ENCODE measurements at regions not wholly inside any gene's neighbourhood (a gene's known extent, or its start where the extent isn't known, plus 50 kb on each side); places are given as distances from the start of the nearest gene placed in this dataset.
"Not testable (repeated sequence)": the region's sequence is repeated elsewhere in the genome, so short reads cannot be mapped to it uniquely, and the experiment has no call there.

DNA sequence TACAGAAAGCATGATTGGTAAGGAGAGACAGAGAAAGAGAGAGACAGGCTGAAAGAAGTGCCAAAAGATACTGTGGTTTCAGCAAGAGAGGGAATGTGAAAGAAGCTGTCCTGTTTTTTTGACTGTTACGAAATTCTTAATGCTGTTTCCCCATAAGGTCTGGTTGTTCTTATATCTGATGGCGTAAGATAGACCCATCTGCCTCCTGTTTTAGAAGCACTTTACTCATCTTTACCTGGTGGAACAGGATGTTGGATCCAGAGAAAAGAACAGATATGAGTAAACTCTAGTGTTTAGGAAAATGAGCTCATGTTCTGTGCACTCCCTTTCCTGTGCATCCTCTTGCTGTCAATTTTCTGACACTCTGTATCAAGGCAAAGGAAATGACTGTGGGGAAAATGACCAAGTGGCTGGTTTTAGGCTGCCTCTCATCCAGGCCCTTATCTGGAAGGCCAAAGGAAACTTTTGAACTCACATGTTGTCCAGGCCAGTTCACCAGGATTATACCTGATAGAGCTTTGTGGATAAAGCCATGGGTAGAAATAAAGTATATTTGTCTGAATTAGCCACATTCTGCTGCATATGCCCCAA, 311.7 kb upstream of the HTR2C start:
- DNase-seq (ENCODE audit: low spot score) (no peak), ATAC-seq (no peak)
- Mint-ChIP-seq H3K4me3 (no peak overlapping the region), H3K36me3 (no peaks in the 10 kb centered on the region), H3K4me1 (ENCODE audit: low read depth in 2 of 2) (no peaks in the 10 kb centered on the region), H3K27me3 (peaks cover 0 to 3% of the 10 kb centered on the region in 2 donors), H3K9me3 (peaks cover 8% of the 10 kb centered on the region), H3K27ac (no peak overlapping the region)

DNA sequence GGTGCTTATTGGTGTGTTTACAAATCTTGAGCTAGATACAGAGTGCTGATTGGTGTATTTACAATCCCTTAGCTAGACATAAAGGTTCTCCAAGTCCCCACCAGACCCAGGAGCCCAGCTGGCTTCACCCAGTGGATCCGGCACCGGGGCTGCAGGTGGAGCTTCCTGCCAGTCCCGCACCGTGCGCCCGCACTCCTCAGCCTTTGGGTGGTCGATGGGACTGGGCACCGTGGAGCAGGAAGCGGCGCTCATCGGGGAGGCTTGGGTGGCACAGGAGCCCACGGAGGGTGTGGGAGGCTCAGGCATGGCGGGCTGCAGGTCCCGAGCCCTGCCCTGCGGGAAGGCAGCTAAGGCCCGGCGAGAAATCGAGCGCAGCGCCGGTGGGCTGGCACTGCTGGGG, 313.5 kb upstream of the HTR2C start:
- peaks cover 11% of the 10 kb centered on the region for H3K9me3 Mint-ChIP-seq
- ATAC-seq; H3K27ac Mint-ChIP-seq; DNase-seq (ENCODE audit: low spot score); H3K4me1 Mint-ChIP-seq (ENCODE audit: low read depth in 2 of 2); H3K4me3 Mint-ChIP-seq; H3K36me3 Mint-ChIP-seq; H3K27me3 Mint-ChIP-seq: not testable (repeated sequence)

DNA sequence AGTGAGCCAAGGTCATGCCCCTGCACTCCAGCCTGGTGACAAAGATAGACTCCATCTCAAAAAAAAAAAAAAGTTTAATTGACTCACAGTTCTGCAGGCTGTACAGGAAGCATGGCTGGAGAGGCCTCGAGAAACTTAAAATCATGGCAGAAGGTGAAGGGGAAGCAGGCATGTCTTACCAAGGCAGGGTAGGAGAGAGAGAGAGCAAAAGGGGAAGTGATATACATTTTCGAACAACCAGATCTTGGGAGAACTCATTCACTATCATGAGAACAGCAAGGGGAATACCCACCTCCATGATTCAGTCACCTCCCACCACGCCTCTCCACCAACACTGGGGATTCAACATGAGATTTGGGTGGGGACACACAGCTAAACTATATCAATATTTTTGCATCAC, 315.2 kb upstream of the HTR2C start:
- no peak overlapping the region for H3K27ac Mint-ChIP-seq

DNA sequence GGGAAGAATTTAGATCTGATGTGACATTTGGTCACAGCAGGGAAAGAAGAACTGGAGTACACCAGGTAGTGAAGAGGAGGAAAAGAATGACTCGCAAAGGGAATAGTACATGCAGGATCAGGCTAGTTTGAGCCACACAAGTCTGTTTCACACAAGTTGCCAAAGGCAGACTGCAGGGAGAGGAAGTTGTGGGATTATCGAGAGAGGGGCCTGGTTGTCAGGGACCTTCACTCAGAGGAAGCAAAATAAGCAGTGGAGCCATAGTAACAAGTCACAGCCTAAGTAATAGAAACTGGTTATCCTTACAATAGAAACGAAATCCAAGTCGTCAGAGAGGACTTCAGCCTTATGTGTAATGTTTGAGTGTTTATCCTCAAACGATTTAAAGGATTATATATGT, 316.7 kb upstream of the HTR2C start:
- DNase-seq (ENCODE audit: low spot score) = no peak
- Mint-ChIP-seq H3K9me3 (peaks cover 11% of the 10 kb centered on the region), H3K27ac (no peak overlapping the region), H3K4me1 (ENCODE audit: low read depth in 2 of 2) (no peaks in the 10 kb centered on the region), H3K36me3 (no peaks in the 10 kb centered on the region), H3K27me3 (peaks cover 0 to 3% of the 10 kb centered on the region in 2 donors), H3K4me3 (no peak overlapping the region)
- no peak for ATAC-seq

More for the DNA sequence above, 315.2 kb upstream of the HTR2C start:
- Mint-ChIP-seq H3K9me3 (peaks cover 11% of the 10 kb centered on the region), H3K4me3 (no peak overlapping the region), H3K27me3 (peaks cover 0 to 3% of the 10 kb centered on the region in 2 donors), H3K4me1 (ENCODE audit: low read depth in 2 of 2) (no peaks in the 10 kb centered on the region), H3K36me3 (no peaks in the 10 kb centered on the region)
- ATAC-seq = no peak
- DNase-seq (ENCODE audit: low spot score) = no peak

DNA sequence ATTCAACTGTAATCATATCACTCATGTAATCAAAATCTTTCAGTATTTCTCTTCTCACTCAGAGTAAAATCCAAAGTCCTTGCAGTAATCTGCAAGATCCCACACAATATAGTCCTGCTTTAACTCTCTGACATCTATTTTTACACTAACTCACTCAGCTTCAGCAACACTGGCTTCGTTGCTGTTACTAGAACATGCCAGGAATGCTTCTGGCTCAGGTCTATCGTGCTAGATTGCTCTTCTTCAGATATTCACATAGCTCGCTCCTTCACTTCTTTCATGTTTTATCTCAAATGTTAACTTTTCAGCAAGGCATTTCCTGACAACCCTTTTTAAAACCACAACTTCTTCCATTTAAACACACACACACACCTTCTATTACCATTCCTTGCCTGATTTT, 331.7 kb upstream of the HTR2C start:
- Mint-ChIP-seq H3K27ac (no peak overlapping the region), H3K27me3 (peaks cover 0 to 3% of the 10 kb centered on the region in 2 donors), H3K4me3 (no peak overlapping the region), H3K9me3 (no peaks in the 10 kb centered on the region), H3K36me3 (no peaks in the 10 kb centered on the region), H3K4me1 (ENCODE audit: low read depth in 2 of 2) (no peaks in the 10 kb centered on the region)
- no peak for DNase-seq (ENCODE audit: low spot score)
- no peak for ATAC-seq

DNA sequence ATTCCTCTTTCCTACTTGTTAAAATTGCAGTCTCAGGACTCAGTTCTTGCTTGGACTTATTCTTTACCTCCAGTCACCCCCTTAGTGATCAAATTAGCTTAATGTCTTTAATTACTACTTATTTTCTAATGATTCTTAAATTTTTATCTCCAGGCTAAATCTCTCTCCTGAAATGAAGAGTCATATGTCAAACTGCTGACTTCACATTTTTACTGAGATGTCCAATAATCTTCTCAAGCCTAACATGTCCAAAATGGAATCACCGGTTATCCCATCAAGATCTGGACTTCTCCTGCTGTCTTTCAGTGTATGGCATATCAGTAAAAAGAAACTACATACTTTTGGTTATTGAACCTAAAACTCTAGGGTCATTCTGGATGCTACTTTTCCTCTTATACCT, 332.3 kb upstream of the HTR2C start:
- Mint-ChIP-seq H3K9me3 (no peaks in the 10 kb centered on the region), H3K36me3 (no peaks in the 10 kb centered on the region), H3K4me1 (ENCODE audit: low read depth in 2 of 2) (no peaks in the 10 kb centered on the region), H3K27ac (no peak overlapping the region), H3K27me3 (peaks cover 0 to 3% of the 10 kb centered on the region in 2 donors), H3K4me3 (no peak overlapping the region)
- ATAC-seq (no peak), DNase-seq (ENCODE audit: low spot score) (no peak)

DNA sequence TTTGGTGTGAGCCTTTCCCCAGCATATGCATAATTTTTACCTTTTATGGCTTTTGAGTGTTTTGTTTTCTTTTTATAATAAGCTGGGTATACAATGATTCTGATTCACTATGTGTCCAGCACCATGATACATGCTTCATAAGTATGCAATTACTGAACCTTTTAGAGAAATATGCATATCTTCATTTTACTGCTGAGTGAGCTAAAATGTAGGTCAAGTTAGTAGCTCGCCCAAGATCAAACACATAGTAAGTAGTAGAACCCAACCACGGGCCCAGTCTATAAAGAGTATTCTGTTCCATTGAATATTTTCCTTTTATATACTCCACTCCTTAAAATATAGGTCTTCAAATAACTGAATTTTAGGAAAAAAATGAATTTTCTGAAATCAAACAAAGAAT, 362.4 kb upstream of the HTR2C start:
- DNase-seq (ENCODE audit: low spot score) (no peak), ATAC-seq (no peak)
- Mint-ChIP-seq H3K27ac (no peak overlapping the region), H3K36me3 (no peaks in the 10 kb centered on the region), H3K4me1 (ENCODE audit: low read depth in 2 of 2) (no peaks in the 10 kb centered on the region), H3K4me3 (no peak overlapping the region), H3K9me3 (peaks cover 4% of the 10 kb centered on the region), H3K27me3 (peaks cover 0 to 6% of the 10 kb centered on the region in 2 donors)

DNA sequence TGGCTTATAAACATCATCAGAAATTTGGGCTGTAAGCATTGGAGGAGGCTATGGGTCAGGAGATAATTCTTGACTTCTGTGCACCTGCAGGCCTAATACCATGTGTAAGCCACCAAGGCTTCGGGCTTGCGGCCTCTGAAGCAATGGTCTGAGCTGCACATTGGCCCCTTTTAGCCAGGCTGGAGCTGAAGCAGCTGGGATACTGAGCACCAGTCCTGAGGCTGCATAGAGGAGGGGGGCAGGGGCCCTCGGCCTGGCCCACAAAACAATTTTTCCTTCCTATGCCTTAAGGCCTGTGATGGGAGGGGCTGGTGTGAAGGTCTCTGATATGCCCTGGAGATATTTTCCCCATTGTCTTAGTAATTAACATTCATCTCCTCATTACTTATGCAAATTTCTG, 373.0 kb upstream of the HTR2C start:
- H3K4me3 Mint-ChIP-seq = no peak overlapping the region
- no peak for ATAC-seq
- H3K9me3 Mint-ChIP-seq = no peaks in the 10 kb centered on the region
- H3K4me1 Mint-ChIP-seq (ENCODE audit: low read depth in 2 of 2) = no peaks in the 10 kb centered on the region
- peaks cover 0 to 6% of the 10 kb centered on the region in 2 donors for H3K27me3 Mint-ChIP-seq
- DNase-seq (ENCODE audit: low spot score) = no peak
- H3K36me3 Mint-ChIP-seq = peaks cover 9% of the 10 kb centered on the region
- no peak overlapping the region for H3K27ac Mint-ChIP-seq

DNA sequence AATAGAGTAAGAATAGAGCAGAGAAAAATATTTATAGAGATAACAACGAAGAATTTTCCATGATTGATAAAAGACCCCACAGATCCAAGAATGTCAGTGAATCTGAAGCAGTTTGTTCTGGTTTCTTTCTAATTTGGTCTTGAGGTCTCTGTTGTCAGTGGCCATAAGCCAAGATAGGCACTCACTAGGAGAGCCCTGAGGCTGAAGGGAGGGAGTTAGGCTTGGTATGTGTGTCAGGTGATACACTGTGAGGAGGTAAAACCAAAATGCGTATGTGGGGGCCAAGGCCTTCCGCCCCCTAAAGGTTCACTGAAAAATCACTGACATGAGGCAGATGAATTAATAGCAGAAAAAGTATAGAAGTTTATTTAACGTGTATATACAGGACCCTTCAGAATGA, 382.3 kb upstream of the HTR2C start:
- DNase-seq (ENCODE audit: low spot score) (no peak), ATAC-seq (no peak)
- Mint-ChIP-seq H3K9me3 (peaks cover 8% of the 10 kb centered on the region), H3K27ac (no peak overlapping the region), H3K4me3 (no peak overlapping the region), H3K4me1 (ENCODE audit: low read depth in 2 of 2) (no peaks in the 10 kb centered on the region), H3K27me3 (peaks cover 0 to 5% of the 10 kb centered on the region in 2 donors), H3K36me3 (no peaks in the 10 kb centered on the region)

DNA sequence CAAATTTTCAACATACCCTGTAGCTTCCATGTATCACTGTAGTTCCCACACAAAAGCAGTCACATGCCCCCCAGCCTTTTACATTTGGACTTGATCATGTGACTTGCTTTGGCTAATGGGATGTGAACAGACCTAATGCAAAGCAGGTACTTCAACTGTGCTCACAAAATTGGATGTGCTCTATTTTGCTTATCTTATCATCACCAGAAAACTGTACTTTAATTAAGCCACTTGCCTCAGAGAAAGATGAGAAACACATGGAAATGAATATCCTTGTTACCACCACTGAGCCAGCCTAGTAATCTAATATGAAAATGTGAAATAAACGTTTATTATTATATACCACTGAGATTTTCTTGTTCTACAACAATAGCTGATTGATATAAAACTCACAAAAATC, 402.7 kb upstream of the HTR2C start:
- no peak for DNase-seq (ENCODE audit: low spot score)
- Mint-ChIP-seq H3K27me3 (peaks cover 0 to 7% of the 10 kb centered on the region in 2 donors), H3K36me3 (peaks cover 7% of the 10 kb centered on the region), H3K4me1 (ENCODE audit: low read depth in 2 of 2) (no peaks in the 10 kb centered on the region), H3K27ac (no peak overlapping the region), H3K9me3 (peaks cover 9% of the 10 kb centered on the region), H3K4me3 (no peak overlapping the region)
- ATAC-seq = no peak

DNA sequence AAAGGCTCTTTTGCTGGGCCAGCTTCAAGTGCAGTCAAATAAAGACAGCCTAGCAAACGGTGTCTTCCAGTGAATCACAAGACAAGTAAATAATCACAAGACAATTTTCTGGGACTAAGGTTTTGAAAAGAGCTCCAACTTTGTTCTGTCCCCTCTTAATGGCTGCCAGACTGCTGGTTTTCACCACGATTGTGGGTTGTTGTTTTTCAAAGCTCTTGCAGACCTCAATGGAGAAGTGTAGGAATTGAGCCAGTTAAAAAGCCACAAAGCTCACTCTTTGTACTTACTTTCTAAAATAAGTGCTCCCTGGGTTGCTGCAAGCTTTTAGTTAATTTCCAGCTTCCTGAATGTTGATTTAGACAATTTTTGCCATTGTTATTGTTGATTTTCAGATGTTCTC, 405.8 kb upstream of the HTR2C start:
- Mint-ChIP-seq H3K4me1 (ENCODE audit: low read depth in 2 of 2) (no peaks in the 10 kb centered on the region), H3K27me3 (peaks cover 0 to 11% of the 10 kb centered on the region in 2 donors), H3K27ac (no peak overlapping the region), H3K9me3 (peaks cover 8% of the 10 kb centered on the region), H3K4me3 (no peak overlapping the region), H3K36me3 (no peaks in the 10 kb centered on the region)
- DNase-seq (ENCODE audit: low spot score) = no peak
- ATAC-seq = no peak

DNA sequence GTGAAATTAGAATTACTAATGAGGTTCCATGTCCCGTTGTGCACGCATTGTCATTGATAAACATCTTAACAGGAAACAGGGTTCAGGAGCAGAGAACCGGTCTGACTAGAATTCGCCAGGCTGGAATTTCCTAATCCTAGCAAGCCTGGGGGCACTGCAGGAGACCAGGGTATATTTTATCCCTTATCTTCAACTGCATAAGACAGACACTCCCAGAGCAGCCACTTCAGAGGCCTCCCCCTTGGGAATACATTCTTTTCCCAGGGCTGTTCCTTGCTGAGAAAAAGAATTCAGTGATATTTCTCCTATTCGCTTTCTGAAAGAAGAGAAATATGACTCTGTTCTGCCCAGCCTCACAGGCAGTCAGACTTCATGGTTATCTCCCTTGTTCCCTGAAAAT, 416.6 kb upstream of the HTR2C start:
- H3K27ac Mint-ChIP-seq; ATAC-seq; H3K27me3 Mint-ChIP-seq; H3K9me3 Mint-ChIP-seq; H3K4me1 Mint-ChIP-seq (ENCODE audit: low read depth in 2 of 2); H3K4me3 Mint-ChIP-seq; H3K36me3 Mint-ChIP-seq; DNase-seq (ENCODE audit: low spot score): not testable (repeated sequence)

DNA sequence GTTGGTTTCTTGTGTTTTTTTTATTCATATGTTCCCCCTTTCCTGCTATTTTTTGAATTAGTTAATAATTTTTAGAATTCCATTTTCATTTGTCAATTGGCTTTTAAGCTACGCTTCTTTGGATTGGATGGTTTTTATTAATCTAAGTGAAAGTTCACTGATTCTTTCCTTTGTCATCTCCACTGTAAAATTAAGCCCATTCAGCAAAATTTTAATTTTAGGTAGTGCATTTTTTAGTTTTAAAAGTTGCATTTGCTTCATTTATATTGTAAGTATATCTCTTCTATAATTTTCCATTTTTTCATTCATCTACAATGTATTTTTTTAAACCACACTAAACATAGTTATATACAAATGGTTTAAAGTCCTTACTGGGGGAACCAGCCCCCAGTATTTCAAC, 417.3 kb upstream of the HTR2C start:
- peaks cover 0 to 2% of the 10 kb centered on the region in 2 donors for H3K27me3 Mint-ChIP-seq
- no peak overlapping the region for H3K27ac Mint-ChIP-seq
- H3K36me3 Mint-ChIP-seq = no peaks in the 10 kb centered on the region
- DNase-seq (ENCODE audit: low spot score) = no peak
- H3K4me1 Mint-ChIP-seq (ENCODE audit: low read depth in 2 of 2) = no peaks in the 10 kb centered on the region
- no peak overlapping the region for H3K4me3 Mint-ChIP-seq
- ATAC-seq = no peak
- peaks cover 2% of the 10 kb centered on the region for H3K9me3 Mint-ChIP-seq

DNA sequence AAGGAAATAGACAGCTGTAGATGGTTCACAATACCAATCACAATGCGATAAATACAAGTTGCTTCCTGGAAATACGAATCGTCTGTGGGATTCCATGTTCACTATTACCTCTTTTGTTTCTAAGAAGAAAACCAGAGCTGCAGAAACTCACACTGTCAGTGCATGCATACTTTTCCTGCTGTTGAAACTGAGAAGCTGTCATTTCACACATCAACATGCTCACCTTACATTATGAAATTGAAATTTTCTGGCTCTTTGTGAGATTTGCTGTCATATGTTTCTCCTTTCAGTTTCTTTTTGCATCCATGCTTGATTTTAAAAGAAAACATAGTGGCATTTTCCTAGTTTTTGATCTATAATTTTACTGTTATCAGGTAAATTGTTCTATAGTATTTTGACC, 418.3 kb upstream of the HTR2C start:
- H3K36me3 Mint-ChIP-seq = no peaks in the 10 kb centered on the region
- peaks cover 2% of the 10 kb centered on the region for H3K9me3 Mint-ChIP-seq
- DNase-seq (ENCODE audit: low spot score) (no peak), ATAC-seq (no peak)
- no peak overlapping the region for H3K4me3 Mint-ChIP-seq
- H3K27me3 Mint-ChIP-seq = peaks cover 0 to 2% of the 10 kb centered on the region in 2 donors
- no peaks in the 10 kb centered on the region for H3K4me1 Mint-ChIP-seq (ENCODE audit: low read depth in 2 of 2)
- H3K27ac Mint-ChIP-seq = no peak overlapping the region

DNA sequence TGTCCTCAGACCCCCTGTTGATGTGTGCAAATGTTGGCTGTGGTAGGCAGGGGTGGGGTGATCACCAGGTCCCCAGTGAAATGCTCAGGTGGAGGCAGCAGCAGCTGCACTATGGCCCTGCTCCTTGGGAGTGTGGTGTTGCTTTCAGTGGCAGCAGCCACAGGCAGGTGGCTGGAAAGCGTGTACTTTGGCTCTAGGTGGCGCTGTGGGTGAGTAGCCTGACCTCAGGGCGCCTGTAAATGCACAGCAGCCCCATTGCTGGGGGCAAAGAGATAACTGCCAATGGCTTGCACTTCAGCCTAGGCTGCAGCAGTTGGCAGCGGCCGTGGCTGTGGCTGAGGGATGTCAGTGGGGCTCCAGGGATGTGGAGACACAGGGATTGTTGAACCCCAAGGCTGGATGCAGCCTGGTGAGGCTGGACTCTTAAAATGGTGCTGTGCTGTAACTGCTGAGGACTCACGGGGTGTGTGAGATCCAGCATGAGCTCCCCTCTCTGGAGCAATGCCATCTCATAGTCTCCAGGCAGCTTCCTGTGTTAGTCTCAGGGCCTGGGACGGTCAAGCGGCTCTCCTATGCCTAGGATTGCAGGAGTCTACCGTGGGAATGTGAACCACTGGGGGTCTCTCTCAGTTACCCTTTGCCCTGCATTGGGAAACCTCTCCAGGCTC, 421.7 kb upstream of the HTR2C start:
- no peak overlapping the region for H3K4me3 Mint-ChIP-seq
- no peak for DNase-seq (ENCODE audit: low spot score)
- H3K27ac Mint-ChIP-seq = no peak overlapping the region
- peak in 1 of 2 donors; percentile 45 for ATAC-seq
- peaks cover 0 to 2% of the 10 kb centered on the region in 2 donors for H3K27me3 Mint-ChIP-seq
- H3K9me3 Mint-ChIP-seq = peaks cover 2% of the 10 kb centered on the region
- H3K4me1 Mint-ChIP-seq (ENCODE audit: low read depth in 2 of 2) = no peaks in the 10 kb centered on the region
- no peaks in the 10 kb centered on the region for H3K36me3 Mint-ChIP-seq

Measured in natural killer cell treated with Interleukin-12 subunit alpha and Interleukin-12 subunit beta and Interleukin-15 and Interleukin-18, amount 100 ng/mL, for 72 hours (primary cell).